Activated T-cell treated with anti-CD3 and anti-CD28 coated beads for 24 hours (primary cell): ENCODE measurements at regions not wholly inside any gene's neighbourhood (a gene's known extent, or its start where the extent isn't known, plus 50 kb on each side); places are given as distances from the start of the nearest gene placed in this dataset.
"Not testable (repeated sequence)": the region's sequence is repeated elsewhere in the genome, so short reads cannot be mapped to it uniquely, and the experiment has no call there.

ENCODE experiments used
- DNase-seq: peaks from one replicate; pipeline ENCODE4 v3.0.0-alpha.2; 2020; ENCODE audit warnings: low read depth

DNA sequence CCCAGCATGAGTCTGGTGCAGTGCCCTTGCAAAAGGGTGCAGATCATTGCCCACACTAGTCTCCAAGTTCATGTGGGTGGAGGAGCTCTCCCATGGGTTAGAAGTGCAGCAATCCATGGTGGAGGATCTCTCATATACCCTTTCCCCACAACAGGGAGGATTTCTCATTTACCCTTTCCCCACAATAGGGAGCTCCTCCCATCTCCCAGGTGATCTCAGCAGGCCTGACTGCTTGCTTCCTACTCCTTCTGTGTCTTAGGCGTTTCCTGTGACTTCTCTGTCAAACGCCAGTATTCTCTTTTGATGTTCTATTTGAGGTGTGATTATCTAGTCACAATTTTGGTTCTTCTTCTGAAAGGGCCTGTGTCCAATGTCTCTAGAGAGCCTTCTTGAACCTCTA, 133.8 kb upstream of the RFX3 start:
- DNase-seq, result no peak

DNA sequence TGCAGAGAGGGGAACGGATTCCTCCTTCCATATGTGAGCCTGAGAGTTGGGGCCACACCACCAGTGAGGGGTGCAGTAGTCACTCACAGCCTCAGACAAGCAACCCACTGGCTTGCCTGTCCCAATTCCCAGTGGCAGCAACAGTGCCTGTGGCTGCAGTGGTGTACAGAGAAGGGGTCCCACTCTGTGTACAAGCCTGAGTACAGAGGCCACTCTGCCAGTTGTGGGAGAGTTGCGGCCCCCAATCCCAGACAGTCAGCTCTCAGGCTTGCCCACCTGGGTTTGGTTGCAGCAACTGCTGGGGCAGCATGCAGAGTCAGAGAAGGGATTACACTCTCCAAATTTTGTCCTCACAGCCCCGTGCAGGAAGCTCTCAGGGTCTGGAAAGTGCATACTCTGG, 133.2 kb upstream of the RFX3 start:
- DNase-seq, result no peak

- no peak for DNase-seq
Observed at GRCh38 chr9:3656224-3656623, 130.4 kb upstream of the RFX3 start.

DNA sequence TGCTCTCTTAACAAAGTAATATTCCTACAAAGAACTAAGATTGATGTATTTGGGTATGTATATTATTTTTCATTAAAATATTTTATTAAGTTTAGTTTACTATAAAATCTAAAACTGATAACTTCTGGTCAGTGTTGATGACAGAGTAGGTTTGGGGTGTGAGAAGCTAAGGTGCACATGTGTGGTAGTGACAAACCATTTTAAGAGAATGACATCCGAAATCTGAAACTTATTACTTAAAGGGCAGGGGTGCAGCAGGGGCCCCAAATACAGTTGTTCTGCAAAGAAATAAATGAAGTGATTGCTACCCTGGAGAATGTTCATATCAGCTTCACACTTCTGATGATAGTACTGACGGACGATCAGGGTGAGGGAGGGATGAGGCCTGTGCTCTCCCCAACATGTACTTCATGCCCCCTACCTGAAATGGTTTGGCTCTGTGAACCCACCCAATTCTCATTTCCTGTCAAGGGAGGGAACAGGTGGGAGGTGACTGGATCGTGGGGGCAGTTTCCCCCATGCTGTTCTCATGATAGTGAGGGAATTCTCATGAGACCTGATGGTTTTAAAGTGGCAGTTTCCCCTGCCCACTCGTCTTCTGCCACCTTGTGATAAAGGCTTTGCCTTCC, 125.3 kb upstream of the RFX3 start:
- DNase-seq, result no peak

DNA sequence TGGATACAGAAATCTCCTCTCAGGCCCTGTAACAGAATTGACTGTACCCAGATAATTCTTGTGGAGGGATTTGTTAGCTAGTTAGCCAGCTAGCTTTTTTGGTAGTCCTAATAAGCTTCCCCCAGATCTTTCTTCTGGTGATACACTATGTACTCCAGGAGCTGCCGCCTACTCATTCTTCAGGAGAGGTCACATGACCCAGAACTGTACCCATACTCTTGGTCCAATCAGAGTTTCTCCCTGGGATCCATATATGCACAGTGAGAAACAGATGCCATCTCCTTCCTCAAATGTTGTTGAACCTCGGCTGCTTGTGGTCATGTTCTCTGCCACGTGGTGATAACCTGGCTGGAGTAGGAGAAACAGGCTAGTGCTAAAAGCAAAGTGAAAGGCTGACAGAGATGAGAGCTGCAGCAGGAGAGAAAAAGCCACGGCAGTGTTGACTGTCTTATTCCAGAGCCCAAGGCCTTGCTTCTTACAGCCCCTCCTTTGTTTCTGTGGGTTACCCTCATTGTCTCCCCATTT, 123.0 kb upstream of the RFX3 start:
- no peak for DNase-seq

GRCh38 chr9:3648266-3648665, 122.5 kb upstream of the RFX3 start:
- DNase-seq, result no peak

GRCh38 chr9:3647652-3648051, 121.9 kb upstream of the RFX3 start:
- no peak for DNase-seq

GRCh38 chr9:3646226-3646625, 120.4 kb upstream of the RFX3 start:
- no peak for DNase-seq

GRCh38 chr9:3642075-3642474, 116.3 kb upstream of the RFX3 start:
- not testable (repeated sequence) for DNase-seq

- no peak for DNase-seq
Observed at GRCh38 chr9:3629495-3629894, 103.7 kb upstream of the RFX3 start.

GRCh38 chr9:3628239-3628638, 102.4 kb upstream of the RFX3 start:
- no peak for DNase-seq

- DNase-seq, result no peak
Observed at GRCh38 chr9:3608011-3608410, 82.2 kb upstream of the RFX3 start.

- no peak for DNase-seq
Observed at GRCh38 chr9:3600672-3601071, 74.9 kb upstream of the RFX3 start.

DNA sequence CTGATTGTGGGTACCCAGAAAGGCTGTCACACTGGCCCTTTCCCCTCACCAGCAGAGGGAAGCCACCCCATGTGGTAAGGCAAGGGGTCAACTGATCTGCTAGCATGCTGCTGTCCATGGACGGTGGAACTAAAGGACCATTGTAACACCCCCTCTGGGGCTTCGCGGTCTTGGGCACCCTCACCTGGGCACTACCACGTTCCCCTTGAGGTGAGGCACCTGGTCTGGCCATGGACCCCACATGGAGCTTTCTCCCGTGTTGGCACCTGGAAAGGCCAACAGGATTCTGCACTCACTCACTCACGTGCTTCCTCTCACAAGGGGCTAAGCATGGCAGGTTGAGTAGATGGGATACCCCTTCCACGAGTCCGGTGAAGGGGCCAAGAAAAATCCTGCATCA, 72.0 kb upstream of the RFX3 start:
- no peak for DNase-seq

DNA sequence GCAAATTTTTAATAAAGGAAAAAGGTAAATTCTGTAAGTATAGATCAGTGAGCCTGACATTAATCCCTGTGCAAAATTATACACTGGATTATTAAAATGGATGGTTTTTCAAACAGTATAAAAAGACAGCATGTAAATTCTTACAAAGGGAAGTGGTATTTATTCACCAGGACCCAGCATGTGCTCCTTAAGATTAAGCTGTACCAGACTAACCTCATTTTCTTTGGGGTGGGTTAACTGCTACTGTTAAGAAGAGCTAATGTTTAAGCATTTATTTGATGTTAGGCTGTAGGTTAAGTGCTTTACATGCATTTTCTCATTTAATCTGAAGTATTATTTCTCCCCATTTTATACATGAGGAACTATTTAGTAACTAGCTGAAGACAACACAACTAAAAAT, 60.3 kb upstream of the RFX3 start:
- no peak for DNase-seq

DNA sequence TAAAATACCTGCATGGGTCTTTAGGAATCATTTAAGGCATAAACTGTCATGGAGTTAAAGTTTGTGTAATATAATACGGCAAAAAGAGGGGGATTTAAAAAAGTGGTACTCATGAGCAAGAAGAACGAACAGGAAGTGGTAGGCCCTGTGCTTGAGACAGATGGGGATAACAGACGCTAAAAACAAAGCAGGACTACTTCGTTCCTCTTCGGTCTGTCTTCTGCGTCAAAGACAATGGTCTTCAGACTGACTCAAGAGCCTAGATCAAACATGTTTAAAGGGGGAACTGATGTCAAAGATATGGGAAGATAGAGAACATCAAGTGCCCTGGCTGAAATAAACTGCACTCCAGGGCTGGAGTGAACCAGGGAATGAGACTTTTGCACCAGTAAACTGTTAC, 59.8 kb upstream of the RFX3 start:
- DNase-seq, result no peak

- no peak for DNase-seq
Observed at GRCh38 chr9:3578786-3579185, 53.0 kb upstream of the RFX3 start.

DNA sequence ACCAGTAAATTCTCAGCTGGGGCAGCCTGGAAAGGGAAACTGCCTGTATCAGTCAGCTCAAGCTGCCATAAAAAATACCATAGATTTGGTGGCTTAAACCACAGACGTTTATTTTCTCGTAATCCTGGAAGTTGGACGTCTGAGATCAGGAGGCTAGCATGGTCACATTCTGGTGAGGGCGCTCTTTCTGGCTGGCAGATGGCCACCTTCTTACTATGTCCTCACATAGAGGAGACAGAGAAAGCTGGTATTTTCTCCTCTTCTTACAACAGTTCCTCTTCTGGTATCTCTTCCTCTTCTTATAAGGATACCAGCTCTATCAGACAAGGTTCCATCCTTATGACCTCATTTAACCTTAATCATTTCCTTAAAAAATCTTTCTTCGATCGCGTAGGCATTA, 50.5 kb upstream of the RFX3 start:
- DNase-seq, result no peak

DNA sequence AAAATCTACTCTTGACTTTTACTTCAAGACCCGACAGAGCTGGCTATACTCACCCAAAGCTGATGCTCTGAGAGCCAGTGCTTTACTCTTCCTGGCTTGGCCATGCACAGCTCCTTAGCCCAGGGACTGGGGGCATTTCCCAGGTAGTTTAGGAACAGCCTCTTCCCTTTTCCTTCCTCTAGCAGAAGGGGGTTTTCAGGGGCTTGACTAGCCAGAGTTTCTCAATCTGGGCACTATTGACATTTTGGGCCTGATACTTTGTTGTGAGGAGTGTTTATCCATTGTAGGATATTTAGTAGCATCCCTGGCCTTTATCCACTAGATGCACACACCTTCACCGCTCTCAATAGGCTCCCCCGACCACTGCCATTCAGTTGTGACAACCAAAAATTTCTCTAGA, 50.0 kb upstream of the RFX3 start:
- no peak for DNase-seq
